ENCODE measurements at regions not wholly inside any gene's neighbourhood (a gene's known extent, or its start where the extent isn't known, plus 50 kb on each side); places are given as distances from the start of the nearest gene placed in this dataset.

- Histone ChIP-seq H2BK12ac (ENCODE audit: low read length) (no peak overlapping the region), H2AFZ (ENCODE audit: low read length) (no peak overlapping the region), H3K18ac (ENCODE audit: low read length) (peak overlapping the region; percentile 30), H3K79me1 (ENCODE audit: low read depth, low read length) (no peaks in the 10 kb centered on the region), H2BK5ac (ENCODE audit: low read length) (no peak overlapping the region), H3K4me2 (ENCODE audit: insufficient read depth, low read length, poor library complexity, severe bottlenecking) (no peak overlapping the region), H3K4me1 (ENCODE audit: control insufficient read depth in 2 of 2, insufficient read depth in 1 of 2, low read depth in 1 of 2, low read length in 2 of 2) (peaks cover 2% of the 10 kb centered on the region in 2 donors), H3K4ac (ENCODE audit: low read length) (no peak overlapping the region), H3K4me3 (ENCODE audit: low read length in 2 of 2) (no peak overlapping the region), H4K91ac (ENCODE audit: low read depth, low read length, poor library complexity) (no peak overlapping the region), H3K36me3 (replicated peaks in 1 of 2; ENCODE audit: control insufficient read depth in 2 of 2, insufficient read depth in 2 of 2, low read length in 2 of 2) (no peaks in the 10 kb centered on the region), H3K9ac (ENCODE audit: low read depth, low read length, poor library complexity) (no peak overlapping the region), H2BK15ac (ENCODE audit: low read length) (no peak overlapping the region), H4K8ac (ENCODE audit: low read depth, low read length) (no peak overlapping the region), H3K27me3 (ENCODE audit: control insufficient read depth in 3 of 3, insufficient read depth in 3 of 3, low read depth in 1 of 3, low read length in 3 of 3) (no peaks in the 10 kb centered on the region), H3K23ac (ENCODE audit: low read depth, low read length, poor library complexity) (no peak overlapping the region), H3K14ac (ENCODE audit: low read length) (no peak overlapping the region), H3K9me3 (replicated peaks in 1 of 2; ENCODE audit: control insufficient read depth in 2 of 2, insufficient read depth in 1 of 2, low read depth in 1 of 2, low read length in 2 of 2) (no peaks in the 10 kb centered on the region), H3K27ac (replicated peaks; ENCODE audit: low read length) (no peak overlapping the region), H2AK5ac (ENCODE audit: low read depth, low read length) (no peak overlapping the region), H2BK120ac (ENCODE audit: low read depth, low read length) (no peak overlapping the region)
- DNase-seq (ENCODE audit: low spot score) = no peak
- no CpG with 5 or more reads among the region's 21 CpGs for WGBS, 2 donors (ENCODE audit: extremely low coverage in 2 of 2, insufficient read length in 2 of 2, insufficient replicate concordance in 1 of 2)
These were observed 318.3 kb upstream of the SLC7A11 start for GRCh38 chr4:138560448-138560847.

GRCh38 chr4:138558886-138559285 lies 316.7 kb upstream of the SLC7A11 start:
- Histone ChIP-seq H4K91ac (ENCODE audit: low read depth, low read length, poor library complexity) (no peak overlapping the region), H3K9ac (ENCODE audit: low read depth, low read length, poor library complexity) (no peak overlapping the region), H3K4me1 (ENCODE audit: control insufficient read depth in 2 of 2, insufficient read depth in 1 of 2, low read depth in 1 of 2, low read length in 2 of 2) (peaks cover 4 to 5% of the 10 kb centered on the region in 2 donors), H4K8ac (ENCODE audit: low read depth, low read length) (no peak overlapping the region), H3K27ac (replicated peaks; ENCODE audit: low read length) (no peak overlapping the region), H3K4me2 (ENCODE audit: insufficient read depth, low read length, poor library complexity, severe bottlenecking) (no peak overlapping the region), H3K9me3 (replicated peaks in 1 of 2; ENCODE audit: control insufficient read depth in 2 of 2, insufficient read depth in 1 of 2, low read depth in 1 of 2, low read length in 2 of 2) (no peaks in the 10 kb centered on the region), H3K79me1 (ENCODE audit: low read depth, low read length) (no peaks in the 10 kb centered on the region), H2BK12ac (ENCODE audit: low read length) (no peak overlapping the region), H2AFZ (ENCODE audit: low read length) (no peak overlapping the region), H3K4ac (ENCODE audit: low read length) (no peak overlapping the region), H3K4me3 (ENCODE audit: low read length in 2 of 2) (no peak overlapping the region), H3K27me3 (ENCODE audit: control insufficient read depth in 3 of 3, insufficient read depth in 3 of 3, low read depth in 1 of 3, low read length in 3 of 3) (no peaks in the 10 kb centered on the region), H2BK120ac (ENCODE audit: low read depth, low read length) (no peak overlapping the region), H3K18ac (ENCODE audit: low read length) (no peak overlapping the region), H2BK5ac (ENCODE audit: low read length) (no peak overlapping the region), H2AK5ac (ENCODE audit: low read depth, low read length) (no peak overlapping the region), H3K23ac (ENCODE audit: low read depth, low read length, poor library complexity) (no peak overlapping the region), H3K14ac (ENCODE audit: low read length) (no peak overlapping the region), H2BK15ac (ENCODE audit: low read length) (no peak overlapping the region), H3K36me3 (replicated peaks in 1 of 2; ENCODE audit: control insufficient read depth in 2 of 2, insufficient read depth in 2 of 2, low read length in 2 of 2) (no peaks in the 10 kb centered on the region)
- no CpG with 5 or more reads among the region's 1 CpG for WGBS, 2 donors (ENCODE audit: extremely low coverage in 2 of 2, insufficient read length in 2 of 2, insufficient replicate concordance in 1 of 2)
- DNase-seq (ENCODE audit: low spot score) = no peak

GRCh38 chr4:138555584-138555983 lies 313.4 kb upstream of the SLC7A11 start:
- Histone ChIP-seq H3K79me1 (ENCODE audit: low read depth, low read length) (no peaks in the 10 kb centered on the region), H2BK12ac (ENCODE audit: low read length) (no peak overlapping the region), H2AFZ (ENCODE audit: low read length) (peak overlapping the region; percentile 65), H3K4me1 (ENCODE audit: control insufficient read depth in 2 of 2, insufficient read depth in 1 of 2, low read depth in 1 of 2, low read length in 2 of 2) (peaks cover 4 to 5% of the 10 kb centered on the region in 2 donors), H3K36me3 (replicated peaks in 1 of 2; ENCODE audit: control insufficient read depth in 2 of 2, insufficient read depth in 2 of 2, low read length in 2 of 2) (no peaks in the 10 kb centered on the region), H3K4me3 (ENCODE audit: low read length in 2 of 2) (no peak overlapping the region), H2BK5ac (ENCODE audit: low read length) (no peak overlapping the region), H3K23ac (ENCODE audit: low read depth, low read length, poor library complexity) (no peak overlapping the region), H3K18ac (ENCODE audit: low read length) (no peak overlapping the region), H4K91ac (ENCODE audit: low read depth, low read length, poor library complexity) (no peak overlapping the region), H2BK15ac (ENCODE audit: low read length) (no peak overlapping the region), H3K9me3 (replicated peaks in 1 of 2; ENCODE audit: control insufficient read depth in 2 of 2, insufficient read depth in 1 of 2, low read depth in 1 of 2, low read length in 2 of 2) (no peaks in the 10 kb centered on the region), H3K14ac (ENCODE audit: low read length) (no peak overlapping the region), H3K4ac (ENCODE audit: low read length) (no peak overlapping the region), H4K8ac (ENCODE audit: low read depth, low read length) (no peak overlapping the region), H3K27me3 (ENCODE audit: control insufficient read depth in 3 of 3, insufficient read depth in 3 of 3, low read depth in 1 of 3, low read length in 3 of 3) (no peaks in the 10 kb centered on the region), H3K9ac (ENCODE audit: low read depth, low read length, poor library complexity) (no peak overlapping the region), H3K4me2 (ENCODE audit: insufficient read depth, low read length, poor library complexity, severe bottlenecking) (no peak overlapping the region), H2BK120ac (ENCODE audit: low read depth, low read length) (no peak overlapping the region), H3K27ac (replicated peaks; ENCODE audit: low read length) (no peak overlapping the region), H2AK5ac (ENCODE audit: low read depth, low read length) (no peak overlapping the region)
- DNase-seq (ENCODE audit: low spot score) = no peak
- no CpG with 5 or more reads among the region's 1 CpG for WGBS, 2 donors (ENCODE audit: extremely low coverage in 2 of 2, insufficient read length in 2 of 2, insufficient replicate concordance in 1 of 2)

- peak overlapping the region; percentile 65 for H2AFZ ChIP-seq (ENCODE audit: low read length)
- no peak overlapping the region for H4K91ac ChIP-seq (ENCODE audit: low read depth, low read length, poor library complexity)
- H2BK120ac ChIP-seq (ENCODE audit: low read depth, low read length) = no peak overlapping the region
- no peak overlapping the region for H2BK12ac ChIP-seq (ENCODE audit: low read length)
- H3K4me2 ChIP-seq (ENCODE audit: insufficient read depth, low read length, poor library complexity, severe bottlenecking) = no peak overlapping the region
- no peaks in the 10 kb centered on the region for H3K79me1 ChIP-seq (ENCODE audit: low read depth, low read length)
- H3K4me1 ChIP-seq (ENCODE audit: control insufficient read depth in 2 of 2, insufficient read depth in 1 of 2, low read depth in 1 of 2, low read length in 2 of 2) = peaks cover 4 to 5% of the 10 kb centered on the region in 2 donors
- no peaks in the 10 kb centered on the region for H3K36me3 ChIP-seq (replicated peaks in 1 of 2; ENCODE audit: control insufficient read depth in 2 of 2, insufficient read depth in 2 of 2, low read length in 2 of 2)
- H4K8ac ChIP-seq (ENCODE audit: low read depth, low read length) = no peak overlapping the region
- no peak overlapping the region for H3K27ac ChIP-seq (replicated peaks; ENCODE audit: low read length)
- H3K9ac ChIP-seq (ENCODE audit: low read depth, low read length, poor library complexity) = no peak overlapping the region
- H2BK5ac ChIP-seq (ENCODE audit: low read length) = no peak overlapping the region
- no peaks in the 10 kb centered on the region for H3K9me3 ChIP-seq (replicated peaks in 1 of 2; ENCODE audit: control insufficient read depth in 2 of 2, insufficient read depth in 1 of 2, low read depth in 1 of 2, low read length in 2 of 2)
- DNase-seq (ENCODE audit: low spot score) = no peak
- H3K14ac ChIP-seq (ENCODE audit: low read length) = no peak overlapping the region
- H3K27me3 ChIP-seq (ENCODE audit: control insufficient read depth in 3 of 3, insufficient read depth in 3 of 3, low read depth in 1 of 3, low read length in 3 of 3) = no peaks in the 10 kb centered on the region
- H3K4ac ChIP-seq (ENCODE audit: low read length) = no peak overlapping the region
- H2BK15ac ChIP-seq (ENCODE audit: low read length) = no peak overlapping the region
- H3K23ac ChIP-seq (ENCODE audit: low read depth, low read length, poor library complexity) = no peak overlapping the region
- WGBS, 2 donors (ENCODE audit: extremely low coverage in 2 of 2, insufficient read length in 2 of 2, insufficient replicate concordance in 1 of 2) = no CpG with 5 or more reads among the region's 5 CpGs
- no peak overlapping the region for H3K18ac ChIP-seq (ENCODE audit: low read length)
- no peak overlapping the region for H2AK5ac ChIP-seq (ENCODE audit: low read depth, low read length)
- no peak overlapping the region for H3K4me3 ChIP-seq (ENCODE audit: low read length in 2 of 2)
These were observed 313.0 kb upstream of the SLC7A11 start for GRCh38 chr4:138555108-138555507.

Data from neuronal stem cell (in vitro differentiated cells).